NCI-H2227 treated with DMSO at 0.1 percent for 48 hours (cell line): ENCODE measurements at regions not wholly inside any gene's neighbourhood (a gene's known extent, or its start where the extent isn't known, plus 50 kb on each side); places are given as distances from the start of the nearest gene placed in this dataset.

Experiments used
- DNase-seq: peaks from one replicate; lab custom pipeline; 2025; lab: John Stamatoyannopoulos, UW

DNA sequence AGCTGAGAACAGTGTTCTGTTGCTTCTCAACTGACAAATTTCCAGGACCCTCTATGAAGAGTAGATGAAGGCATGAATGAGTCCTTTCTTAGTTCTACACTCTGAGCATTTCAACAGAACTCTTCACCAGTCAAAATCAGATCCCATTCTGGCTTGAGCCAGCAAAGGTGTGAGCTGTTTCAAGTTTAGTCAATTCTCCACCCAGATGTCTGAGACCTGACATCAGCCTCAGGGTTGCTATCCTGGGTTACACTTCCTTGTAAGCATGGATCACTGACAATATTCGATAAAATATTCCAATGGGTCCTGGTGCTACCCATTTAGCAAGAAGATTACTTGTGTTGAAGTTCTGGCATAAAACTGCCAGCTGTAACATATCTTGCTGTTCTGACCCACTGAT, 97.6 kb upstream of the PPP2R3A start:
- no peak for DNase-seq

DNA sequence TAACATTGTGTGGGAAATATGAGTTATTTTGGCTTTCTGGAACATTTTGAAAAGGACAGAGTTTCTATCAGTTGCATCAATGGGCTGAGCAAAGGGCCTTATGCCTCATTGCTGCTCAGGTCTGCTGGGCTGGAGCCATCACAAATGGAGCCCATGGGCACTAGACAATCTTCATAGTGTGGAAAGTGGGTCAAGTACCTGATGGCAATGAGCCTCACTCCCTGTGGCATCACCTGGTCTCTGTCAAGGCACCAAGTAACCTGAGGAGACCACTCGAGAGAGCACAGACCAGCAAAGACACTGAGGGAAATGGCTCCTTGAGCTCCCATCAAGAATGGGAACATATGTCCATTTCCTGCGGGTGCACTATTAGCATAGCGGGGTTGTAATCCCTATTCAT, 96.7 kb upstream of the PPP2R3A start:
- no peak for DNase-seq

DNA sequence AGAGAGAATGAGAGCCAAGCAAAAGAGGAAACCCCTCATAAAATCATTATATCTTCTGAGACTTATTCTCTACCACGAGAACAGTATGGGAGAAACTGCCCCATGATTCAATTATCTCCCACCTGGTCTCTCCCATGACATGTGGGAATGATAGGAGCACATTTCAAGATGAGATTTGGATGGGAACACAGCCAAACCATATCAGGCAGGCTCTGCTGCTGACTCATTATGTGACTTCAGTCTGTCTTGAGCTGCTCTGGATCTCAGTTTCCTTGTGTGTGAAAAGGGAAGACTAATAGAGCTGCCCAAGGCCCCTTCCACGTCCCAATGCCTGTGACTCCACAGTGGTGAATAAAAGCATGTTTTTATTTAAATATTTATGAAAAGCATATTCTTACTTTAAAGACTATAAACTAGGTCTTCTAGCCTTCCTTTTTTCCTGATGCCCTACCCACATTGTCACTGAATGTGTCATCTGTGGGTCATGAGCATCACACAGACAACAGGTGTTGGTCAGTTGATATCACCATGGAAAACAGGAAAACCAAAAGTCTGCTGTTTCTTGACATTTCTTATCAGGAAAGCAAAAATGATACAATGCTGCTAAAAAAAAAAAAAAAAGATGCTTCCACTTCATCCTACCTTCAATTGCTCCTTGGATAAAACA, 96.0 kb upstream of the PPP2R3A start:
- no peak for DNase-seq

DNA sequence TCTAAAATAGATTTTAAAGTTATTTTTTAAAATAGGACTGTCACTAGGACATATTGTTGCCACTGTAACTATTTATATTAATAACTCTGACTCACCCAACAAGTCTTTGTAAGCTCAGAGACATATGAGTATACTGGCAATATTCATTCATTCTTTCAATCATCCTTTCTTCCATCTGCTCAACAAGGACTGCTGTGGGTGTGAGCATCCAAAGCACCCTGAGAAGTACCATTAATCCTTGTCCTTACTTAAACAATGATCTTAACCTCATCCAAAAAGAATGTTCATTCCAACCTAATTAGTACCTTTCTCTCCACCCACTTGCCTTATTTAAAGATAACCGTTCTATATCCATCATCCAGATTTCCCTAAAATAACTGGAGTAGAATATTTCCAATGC, 94.2 kb upstream of the PPP2R3A start:
- no peak for DNase-seq

DNA sequence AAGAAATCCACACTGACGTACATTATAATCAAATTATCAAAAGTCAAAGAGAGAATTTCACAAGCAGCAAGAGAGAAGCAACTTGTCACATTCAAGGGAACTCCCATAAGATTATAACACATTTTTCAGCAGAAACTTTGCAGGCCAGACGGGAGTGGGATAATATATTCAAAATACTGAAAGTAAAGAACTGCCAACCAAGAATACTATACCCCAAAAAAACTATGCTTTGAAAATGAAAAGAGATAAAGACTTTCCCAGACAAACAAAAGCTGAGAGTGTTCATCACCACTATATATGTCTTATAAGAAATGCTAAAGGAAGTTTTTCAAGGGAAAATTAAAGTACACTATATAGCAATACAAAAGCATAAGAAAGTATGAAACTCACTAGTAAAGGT, 91.5 kb upstream of the PPP2R3A start:
- no peak for DNase-seq

DNA sequence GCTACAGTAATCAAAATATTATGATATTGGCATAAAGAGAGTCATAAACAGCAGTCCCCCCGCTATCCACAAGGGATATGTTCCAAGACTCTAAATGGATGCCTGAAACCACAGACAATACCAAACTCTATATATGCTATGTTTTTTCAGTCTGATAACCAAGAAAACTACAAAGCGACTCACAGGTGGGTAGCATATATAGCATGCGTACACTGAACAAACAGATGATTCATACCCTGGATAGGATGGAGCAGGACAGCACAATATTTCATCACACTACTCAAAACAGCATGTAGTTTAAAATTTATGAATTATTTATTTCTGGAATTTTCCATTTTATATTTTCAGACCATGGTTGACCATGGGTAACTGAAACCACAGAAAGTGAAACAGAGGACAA, 87.0 kb upstream of the PPP2R3A start:
- no peak for DNase-seq

DNA sequence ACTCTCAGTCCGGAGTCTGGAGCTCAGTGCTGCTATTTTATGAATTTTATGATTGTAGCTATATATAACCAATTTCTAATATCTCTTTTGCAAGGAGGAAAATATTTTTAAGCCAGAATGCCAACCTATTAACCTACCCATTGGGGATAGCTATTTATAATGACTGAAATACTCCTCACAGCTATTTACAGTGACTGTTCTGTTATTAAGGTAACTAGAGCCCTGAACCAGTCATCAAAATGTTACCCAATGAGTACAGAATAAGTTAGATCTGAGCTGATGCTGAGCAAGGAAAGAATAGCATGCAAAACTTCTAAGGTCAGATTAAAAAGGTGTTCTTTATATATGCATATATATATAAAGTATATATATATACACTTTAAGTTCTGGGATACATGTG, 79.6 kb upstream of the PPP2R3A start:
- no peak for DNase-seq

DNA sequence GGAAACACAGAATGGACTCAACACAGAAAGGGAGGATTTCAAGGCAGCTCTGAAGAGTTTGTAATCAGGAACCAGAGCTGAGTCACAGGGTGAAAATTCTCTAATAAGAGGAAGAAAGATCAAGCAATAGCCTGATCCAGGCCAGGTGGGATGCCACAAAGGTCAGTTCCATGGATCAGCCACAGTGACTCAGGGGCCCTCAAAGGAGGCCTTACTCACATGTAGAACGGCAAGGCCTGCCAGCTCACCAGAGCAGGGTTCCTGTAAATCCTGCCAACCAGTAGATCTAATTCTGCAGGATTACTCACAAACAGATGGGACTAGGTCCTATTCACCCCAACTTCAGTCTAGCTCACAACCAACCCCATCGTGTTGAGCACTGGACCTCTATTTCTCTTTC, 78.3 kb upstream of the PPP2R3A start:
- no peak for DNase-seq

DNA sequence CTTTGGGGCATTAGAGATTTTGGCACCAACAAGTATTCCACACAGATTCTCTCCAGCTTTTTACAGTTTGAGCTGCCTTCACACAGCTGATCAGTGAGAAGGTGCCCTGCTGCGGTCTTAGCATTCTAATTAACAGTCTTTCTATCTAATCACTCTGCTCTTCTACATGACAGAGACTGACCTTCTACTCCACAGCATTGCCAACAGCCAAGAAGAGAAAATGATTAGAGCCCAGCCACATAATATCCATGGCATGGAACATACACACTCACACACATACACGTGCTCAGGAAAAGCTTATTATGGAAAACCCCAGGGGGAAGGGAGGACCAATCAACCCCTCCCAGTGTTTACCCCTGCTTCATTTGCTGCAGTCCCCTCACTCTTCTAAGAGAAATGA, 76.1 kb upstream of the PPP2R3A start:
- peak; percentile 3 for DNase-seq

DNA sequence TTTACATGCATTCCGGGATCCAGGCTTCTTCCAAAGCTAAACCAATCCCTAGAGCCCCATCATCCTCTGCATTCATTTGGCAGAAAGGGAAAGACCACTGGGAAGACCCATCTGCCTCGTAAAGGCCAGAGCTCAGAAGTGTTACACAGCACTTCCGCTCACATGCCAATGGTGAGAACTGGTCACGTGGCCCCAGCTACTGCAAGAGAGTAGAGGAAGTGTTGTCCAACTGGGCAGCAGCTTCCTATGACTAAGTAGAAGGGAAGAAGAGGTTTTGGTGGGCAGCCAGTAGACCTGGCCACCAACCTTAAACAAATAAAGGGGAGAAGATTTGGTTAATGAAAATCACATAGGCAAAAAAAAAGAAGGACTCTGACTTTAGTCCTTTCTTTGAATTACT, 74.4 kb upstream of the PPP2R3A start:
- DNase-seq = no peak

DNA sequence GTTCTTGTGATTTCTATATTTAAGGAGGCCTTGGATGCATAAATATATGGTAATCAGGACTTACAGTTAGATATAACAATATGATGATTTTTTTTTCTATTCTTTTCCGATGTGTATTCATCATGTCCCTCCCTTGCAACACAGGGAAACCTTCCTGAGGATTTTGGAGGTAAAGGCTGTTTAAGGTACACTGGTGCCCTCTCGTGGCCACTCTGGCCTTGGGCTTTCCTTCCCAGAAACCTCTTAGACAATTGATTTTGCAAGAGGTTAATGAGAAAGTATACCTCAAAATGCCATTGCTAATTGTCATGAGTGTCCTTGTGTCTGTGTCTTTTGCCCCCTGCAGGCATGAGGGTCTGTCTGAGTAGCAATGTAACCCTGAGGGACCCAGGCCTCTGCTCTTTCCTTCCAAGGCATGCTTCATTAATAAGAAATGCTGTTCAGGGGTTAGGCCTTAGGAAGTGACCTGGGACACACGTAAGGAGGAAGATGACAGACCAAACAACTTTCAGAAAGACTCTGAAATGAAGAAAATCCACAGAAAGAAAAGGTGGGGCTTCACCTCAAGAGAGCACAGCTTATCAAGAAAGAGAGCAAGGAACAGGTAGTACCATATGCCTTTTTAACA, 70.3 kb upstream of the PPP2R3A start:
- peak; percentile 43 for DNase-seq

DNA sequence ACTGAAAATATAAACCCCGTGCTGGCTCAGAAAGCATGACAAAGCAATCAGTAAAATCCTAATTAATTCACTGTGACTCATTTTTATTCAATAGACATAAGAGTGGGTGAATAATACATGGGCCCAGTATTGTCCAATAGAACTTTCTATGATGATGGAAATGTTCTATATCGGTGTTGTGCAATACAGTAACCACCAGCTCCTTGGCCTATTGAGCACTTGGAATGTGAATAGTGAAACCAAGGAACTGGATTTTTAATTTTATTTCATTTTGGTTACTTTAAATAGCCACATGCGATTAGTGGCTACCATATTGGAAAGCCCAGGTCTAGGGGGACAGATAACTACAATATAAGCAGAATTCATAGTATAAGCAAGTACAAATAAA, 69.8 kb upstream of the PPP2R3A start:
- DNase-seq = no peak

DNA sequence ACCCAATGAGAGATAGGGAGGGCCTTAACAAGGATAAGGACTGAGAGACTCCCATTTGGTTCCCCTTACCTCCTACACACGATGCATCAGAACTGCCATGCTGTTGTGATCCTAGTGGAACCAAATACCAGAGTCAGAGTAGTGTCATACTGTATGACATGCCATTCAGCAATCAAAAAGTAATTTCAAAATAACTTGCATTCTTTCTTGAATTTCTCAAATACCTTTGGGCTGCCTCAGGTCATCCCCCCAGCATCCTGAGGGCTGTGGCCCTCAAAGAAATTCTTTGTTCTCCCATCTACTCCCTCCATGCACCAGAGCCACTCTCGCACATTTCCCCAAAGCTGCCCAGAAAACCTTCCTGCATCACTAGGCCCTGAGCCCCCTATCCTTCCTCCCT, 68.9 kb upstream of the PPP2R3A start:
- DNase-seq = no peak

DNA sequence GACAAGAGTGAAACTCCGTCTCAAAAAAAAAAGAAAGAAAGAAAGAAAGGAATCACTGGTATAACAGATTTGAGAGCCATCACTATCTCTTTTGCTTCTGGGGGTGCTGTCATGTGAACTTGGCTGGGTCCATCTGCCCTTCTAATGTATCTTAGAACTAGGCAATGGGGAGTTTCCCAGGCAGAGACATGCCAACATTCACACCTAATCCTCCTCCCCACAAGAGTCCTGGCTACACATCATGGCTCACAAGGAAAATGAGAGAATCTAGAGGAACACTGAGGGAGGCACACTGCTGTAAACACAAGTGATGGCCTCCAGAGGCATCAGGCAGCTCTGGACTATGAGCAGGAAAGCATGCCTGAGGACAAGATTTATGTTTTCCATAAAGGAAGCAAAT, 67.8 kb upstream of the PPP2R3A start:
- DNase-seq = no peak

DNA sequence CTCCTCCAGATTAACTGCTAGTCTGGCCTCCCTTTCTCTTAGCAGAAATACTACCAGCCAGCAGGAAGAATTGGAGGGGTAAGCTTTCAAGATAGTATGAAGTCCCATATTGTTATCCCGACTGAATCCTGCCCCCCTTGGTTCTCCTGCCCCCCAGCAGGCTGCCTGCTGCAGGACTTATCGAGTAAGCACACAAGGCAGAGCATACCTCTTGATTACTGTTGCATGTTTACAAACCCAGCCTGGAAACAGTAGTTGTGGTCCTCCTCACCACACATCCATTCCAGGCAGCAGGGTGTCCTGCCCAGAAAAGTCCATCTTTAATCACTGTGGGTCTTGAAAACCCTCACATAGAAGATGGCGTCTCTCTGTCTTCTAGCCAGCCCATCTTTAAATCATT, 66.8 kb upstream of the PPP2R3A start:
- no peak for DNase-seq

DNA sequence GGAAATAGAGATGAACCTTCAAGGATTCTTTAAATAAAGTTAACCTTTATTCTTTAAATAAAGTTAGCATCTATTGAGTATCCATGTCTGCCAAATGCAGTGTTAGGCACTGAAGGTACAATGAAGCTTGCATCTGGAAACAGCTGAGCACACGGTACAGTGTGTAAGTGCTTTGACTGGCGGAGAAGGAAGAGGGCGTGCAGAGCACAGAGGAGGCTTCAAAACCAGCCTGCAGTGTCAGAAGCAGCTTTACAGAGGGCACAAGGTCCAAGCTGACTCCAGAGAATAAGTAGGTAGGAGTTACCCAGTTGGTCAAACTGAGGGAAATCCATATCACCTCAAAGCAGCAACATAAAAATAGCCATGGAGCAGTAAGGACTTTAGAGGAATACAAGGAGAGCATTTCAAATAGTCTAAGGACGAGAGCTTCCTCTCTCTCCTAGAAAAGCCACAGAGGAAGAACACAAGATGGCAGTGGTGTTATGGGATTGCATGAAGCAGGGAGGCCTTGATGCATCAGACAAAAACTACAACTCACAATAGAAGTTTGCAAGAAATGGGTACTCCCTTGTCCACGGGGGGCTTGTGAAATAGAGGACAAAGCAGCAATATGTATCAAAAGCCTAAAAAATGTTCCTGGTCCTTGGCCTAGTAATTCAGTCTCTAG, 60.3 kb upstream of the PPP2R3A start:
- DNase-seq = no peak

DNA sequence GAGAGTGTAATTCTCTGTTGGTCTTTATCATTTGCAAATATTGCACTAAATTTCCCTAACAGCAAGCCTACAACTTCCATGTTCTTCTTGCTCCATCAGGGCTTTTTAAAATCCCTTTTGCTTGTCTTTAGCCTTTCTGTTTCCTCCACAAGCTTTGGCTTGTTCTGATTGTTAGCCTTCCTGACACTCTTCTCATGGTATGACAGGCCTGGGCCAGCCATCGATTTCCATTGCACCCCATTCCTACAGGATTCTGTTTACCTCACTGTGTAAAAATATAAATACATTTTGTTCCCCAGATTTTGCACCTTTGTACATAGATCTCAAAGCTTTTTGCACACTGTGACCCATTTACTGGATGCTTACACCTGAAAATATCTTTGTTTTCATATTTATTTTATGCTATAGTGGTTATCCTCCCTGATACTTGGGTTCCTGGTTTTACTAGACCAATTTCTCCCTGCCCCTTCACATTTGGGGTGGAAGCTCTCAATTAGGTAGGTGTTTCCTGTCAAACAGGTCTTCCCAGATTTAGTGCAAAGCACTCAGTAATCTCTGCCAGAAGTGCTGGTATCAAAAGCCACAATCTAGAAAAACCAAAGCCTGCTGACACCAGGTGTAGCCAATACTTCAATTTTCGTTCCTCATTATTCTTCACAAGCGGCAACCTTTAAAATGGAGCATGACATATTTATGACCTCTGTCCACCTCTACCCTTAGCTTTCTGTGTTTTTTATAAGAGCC, 57.9 kb upstream of the PPP2R3A start:
- DNase-seq = no peak

DNA sequence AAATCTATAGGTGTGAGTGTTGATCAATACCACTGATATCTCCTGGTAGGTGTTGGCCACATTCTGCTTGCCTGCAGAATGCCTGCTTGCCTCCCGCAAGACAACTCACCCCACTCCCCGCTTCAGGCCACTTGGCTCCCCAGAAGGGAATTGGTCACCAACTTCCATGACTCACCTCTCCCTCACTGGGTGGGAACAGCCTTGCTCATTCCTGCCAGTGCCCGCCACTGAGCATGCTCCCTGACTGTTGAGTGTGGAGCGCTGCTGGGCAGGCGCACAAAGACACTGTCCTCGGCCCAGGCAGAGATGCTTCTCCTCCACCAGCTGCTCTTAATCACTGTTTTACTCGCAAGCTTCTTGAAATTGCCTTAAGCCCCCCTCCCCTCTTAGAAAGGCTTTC, 57.3 kb upstream of the PPP2R3A start:
- no peak for DNase-seq

DNA sequence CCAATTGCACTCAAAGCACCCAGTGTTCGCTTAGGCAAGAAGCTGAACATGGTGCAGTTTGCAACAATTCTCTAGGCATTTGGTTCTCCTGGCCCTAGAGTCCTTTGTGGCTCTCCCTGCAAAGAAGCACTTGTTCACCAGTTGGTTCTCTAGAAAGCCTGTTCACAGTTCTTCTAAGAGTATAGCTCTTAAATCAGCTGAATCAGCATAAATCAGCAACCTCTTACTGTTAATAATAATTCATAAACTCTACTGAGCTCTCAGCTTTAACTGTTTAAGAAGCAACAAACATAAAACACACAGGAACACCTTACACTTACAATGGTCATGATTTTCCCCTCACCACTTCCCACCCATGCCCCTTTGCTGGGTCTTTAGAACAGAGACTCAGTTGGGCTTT, 56.8 kb upstream of the PPP2R3A start:
- no peak for DNase-seq

DNA sequence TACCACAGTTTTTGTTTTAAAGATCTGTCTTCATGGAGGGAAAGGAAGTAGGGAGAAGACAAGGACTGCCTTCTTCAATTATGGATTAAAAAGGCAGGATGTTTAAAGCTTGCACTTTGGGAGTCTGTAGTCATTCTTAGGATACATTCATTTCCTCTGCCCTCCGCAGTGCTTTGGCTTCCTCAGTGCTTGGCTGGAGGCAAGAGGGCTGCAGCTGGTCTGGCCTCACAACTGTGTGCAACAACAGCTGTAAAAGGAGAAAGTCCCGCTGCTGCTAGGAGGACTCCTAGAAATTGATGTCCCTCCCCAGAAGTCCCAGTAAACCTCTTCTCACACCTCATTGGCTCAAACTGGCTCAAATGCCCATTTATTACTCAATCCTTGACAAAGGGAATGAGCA, 54.4 kb upstream of the PPP2R3A start:
- no peak for DNase-seq

DNA sequence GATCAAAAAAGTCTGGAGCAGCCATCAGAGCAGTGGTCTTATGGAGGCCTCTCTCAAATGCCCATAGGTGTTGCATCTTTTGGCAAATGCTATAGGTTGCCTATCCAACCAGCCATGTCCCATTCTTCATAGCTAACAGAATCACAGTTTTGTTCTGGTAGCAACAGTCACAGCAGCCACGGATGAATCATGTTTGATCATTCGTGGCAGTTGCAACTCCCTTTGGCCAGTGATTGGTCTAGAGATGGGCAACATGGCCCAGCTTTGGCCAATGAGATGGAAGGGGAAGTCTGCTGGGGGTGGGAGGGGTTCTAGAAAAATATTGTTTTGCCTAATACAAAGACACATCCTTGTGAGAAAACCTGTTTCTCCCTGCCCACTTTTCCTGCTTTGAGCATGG, 50.3 kb upstream of the PPP2R3A start:
- DNase-seq = no peak
